Urothelium cell line (cell line): ENCODE measurements at regions not wholly inside any gene's neighbourhood (a gene's known extent, or its start where the extent isn't known, plus 50 kb on each side); places are given as distances from the start of the nearest gene placed in this dataset.
"Not testable (repeated sequence)": the region's sequence is repeated elsewhere in the genome, so short reads cannot be mapped to it uniquely, and the experiment has no call there.

Source experiments
- DNase-seq: peaks from one replicate; pipeline ENCODE4 v3.0.0; 2011; ENCODE audit warnings: low spot score, mixed read lengths
- FAIRE-seq: peaks from 2 replicates; lab custom pipeline; 2011; peaks lifted over from hg19 to GRCh38; lab: Jason Lieb, UNC

DNA sequence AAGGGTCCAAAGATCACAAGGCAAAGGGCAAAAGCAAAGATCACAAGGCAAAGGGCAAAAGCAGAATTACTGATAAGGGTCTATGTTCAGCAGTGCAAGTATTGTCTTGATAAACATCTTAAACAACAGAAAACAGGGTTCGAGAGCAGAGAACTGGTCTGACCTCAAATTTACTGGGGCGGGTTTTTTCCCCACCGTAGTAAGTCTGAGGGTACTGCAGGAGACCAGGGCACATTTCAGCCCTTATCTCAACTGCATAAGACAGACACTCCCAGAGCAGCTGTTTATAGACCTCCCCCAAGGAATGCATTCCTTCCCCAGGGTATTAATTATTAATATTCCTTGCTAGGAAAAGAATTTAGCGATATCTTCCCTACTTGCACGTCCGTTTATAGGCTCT is 61.3 kb downstream of the ZNF860 start:
- DNase-seq = not testable (repeated sequence)

DNA sequence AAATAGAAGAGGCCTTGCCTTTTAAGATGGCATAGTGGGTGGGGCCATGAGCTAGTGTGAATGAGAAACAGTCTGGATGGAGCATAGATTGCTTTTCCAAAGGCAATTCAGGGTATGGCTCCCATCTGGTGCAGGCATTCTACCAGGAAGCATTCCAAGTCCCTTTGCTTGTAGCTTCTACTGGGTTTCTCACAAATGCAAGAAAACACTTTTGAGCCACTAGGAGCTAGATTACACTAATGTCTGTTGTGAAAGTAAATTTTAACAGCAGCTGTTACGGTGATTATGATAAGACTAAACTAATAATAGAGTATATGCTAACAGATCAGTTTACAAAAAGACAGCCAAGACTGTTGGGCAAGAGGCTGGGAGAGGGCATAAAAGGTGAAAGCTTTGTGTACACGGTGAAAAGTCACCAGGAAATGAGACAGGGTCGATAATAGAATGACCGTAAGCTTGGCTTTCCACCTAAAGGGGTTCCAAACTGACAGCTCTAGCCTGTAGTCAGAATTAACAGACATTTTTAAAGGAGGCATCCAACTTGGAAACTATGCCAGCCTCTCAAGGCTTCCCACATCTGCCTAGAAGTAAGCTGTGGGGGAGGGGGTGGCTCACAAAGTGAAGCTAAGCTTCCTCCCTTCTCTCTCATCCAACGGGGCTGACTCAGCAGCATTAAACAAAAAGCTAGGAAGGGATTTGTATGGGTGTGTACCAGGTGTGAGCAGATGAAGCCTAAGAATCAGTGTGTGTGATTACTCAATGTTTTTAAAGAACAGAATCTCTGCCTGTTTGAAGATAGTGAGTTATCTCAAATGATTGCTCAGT is 61.1 kb upstream of the GPD1L start:
- DNase-seq (peak; percentile 52), FAIRE-seq (no peak)

More for the DNA sequence above, 61.3 kb downstream of the ZNF860 start:
- not testable (repeated sequence) for FAIRE-seq

DNA sequence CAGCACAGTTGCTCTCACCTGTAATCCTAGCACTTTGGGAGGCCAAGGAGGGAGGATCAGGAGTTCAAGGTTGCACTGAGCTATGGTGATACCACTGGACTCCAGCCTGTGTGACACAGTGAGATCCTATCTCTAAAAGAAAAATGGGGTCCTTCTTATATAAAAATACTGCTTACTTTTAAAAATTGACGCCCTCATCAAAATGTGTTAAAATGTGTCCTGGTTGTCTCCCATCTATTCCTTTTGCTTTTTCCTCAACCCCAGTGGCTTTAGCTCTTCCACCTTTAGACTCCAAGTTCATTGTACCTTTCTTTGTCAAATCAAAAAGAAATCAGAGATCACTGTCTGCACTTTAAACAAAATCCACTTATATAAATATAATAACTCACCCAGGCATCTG is 60.3 kb upstream of the GPD1L start:
- FAIRE-seq = no peak

DNA sequence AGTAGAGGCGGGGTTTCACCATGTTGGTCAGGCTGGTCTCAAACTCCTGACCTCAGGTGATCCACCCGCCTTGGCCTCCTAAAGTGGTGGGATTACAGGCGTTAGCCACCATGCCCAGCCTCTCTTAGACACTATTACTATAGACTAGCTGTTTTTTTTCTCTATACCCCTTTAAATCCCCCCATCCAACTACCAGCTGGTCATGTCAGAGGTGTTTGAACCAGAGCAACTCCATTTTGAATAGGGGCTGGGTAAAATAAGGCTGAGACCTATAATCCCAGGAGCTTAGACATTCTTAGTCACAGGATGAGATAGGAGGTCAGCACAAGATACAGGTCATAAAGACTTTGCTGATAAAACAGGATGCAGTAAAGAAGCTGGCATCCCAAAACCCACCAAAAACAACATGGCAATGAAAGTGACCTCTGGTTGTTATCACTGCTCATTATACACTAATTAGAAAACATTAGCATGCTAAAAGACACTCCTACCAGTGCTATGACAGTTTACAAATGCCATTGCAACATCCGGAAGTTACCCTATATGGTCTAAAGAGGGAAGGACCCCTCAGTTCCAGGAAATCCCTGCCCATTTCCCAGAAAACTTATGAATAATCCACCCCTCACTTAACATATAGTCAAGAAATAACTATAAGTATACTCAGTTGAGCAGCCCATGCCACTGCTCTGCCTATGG is 57.8 kb upstream of the GPD1L start:
- DNase-seq (no peak), FAIRE-seq (no peak)

More for the DNA sequence above, 60.3 kb upstream of the GPD1L start:
- no peak for DNase-seq

DNA sequence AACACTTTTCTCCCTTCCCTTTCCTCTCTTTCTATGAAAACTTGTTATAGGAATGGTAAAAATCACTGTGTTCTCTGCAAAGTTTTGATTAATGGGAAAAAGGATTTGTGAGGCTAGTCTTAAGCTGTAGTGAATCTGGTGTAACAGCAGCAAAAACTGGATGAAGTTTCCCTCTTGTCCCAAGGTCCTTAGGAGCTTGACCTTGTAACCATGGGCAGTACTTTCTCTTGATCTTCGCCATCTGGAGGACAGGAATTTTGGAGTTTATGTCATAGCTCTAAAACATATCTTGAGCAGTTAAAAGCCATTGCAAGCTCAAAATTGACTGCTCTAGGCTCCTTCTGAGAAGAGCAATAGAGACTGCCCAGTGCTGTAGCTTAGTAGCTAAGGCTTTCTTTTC is 56.5 kb upstream of the GPD1L start:
- DNase-seq (no peak), FAIRE-seq (no peak)

DNA sequence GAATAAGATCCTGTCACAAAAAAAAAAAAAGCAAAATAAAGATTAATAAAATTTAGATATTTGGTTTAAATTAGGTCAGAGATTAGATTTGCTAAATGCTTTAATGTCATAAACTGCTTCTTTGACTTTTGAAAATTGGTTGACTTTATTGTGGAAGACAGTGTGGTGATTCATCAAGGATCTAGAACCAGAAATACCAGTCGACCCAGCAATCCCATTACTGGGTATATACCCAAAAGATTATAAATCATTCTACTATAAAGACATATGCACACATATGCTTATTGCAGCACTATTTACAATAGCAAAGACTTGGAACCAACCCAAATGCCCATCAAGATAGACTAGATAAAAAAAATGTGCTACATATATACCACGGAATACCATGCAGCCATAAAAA is 54.2 kb upstream of the GPD1L start:
- not testable (repeated sequence) for FAIRE-seq, DNase-seq

DNA sequence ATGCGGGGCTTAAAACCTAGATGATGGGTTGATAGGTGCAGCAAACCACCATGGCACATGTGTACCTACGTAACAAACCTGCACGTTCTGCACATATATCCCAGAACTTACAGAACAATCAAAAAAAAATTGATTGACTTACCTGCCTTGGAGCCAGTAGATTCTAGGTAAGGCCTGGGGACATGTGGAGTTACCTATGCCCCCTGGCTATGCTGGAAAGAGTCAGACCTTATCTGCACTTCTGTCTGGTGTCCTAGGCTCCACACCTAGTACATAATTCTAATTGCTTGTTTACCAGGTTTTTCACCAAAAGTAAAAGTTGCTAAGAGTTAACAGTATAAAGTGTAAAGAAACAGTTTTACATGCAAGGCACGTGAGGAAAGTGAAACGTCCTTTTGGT is 53.6 kb upstream of the GPD1L start:
- FAIRE-seq, DNase-seq: not testable (repeated sequence)

DNA sequence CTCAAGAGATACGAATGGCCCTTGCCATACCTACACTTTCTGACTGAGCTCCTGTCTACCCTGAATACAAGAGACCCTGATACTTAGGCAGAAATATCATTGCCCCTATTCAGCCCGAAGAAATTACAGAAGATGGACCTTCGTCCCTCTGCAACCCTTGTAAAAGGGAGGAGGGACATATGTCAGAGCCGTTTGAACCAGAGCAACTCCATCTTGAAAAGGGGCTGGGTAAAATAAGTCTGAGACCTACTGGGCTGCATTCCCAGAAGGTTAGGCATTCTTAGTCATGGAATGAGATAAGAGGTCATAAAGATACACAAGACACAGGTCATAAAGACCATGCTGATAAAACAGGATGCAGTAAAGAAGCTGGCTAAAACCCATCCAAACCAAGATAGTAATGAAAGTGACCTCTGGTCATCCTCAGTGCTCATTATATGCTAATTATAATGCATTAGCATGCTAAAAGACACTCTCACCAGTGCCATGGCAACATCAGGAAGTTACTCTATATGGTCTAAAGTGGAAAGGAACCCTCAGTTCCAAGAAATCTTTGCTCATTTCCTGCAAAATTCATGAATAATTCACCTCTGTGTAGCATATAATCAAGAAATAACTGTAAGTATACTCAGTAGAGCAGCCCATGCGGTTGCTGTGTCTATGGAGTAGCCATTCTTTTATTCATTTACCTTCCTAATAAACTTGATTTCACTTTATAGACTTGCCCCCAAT is 49.7 kb upstream of the GPD1L start:
- FAIRE-seq = no peak
- DNase-seq = no peak
